ENCODE measurements at regions not wholly inside any gene's neighbourhood (a gene's known extent, or its start where the extent isn't known, plus 50 kb on each side); places are given as distances from the start of the nearest gene placed in this dataset.

DNA sequence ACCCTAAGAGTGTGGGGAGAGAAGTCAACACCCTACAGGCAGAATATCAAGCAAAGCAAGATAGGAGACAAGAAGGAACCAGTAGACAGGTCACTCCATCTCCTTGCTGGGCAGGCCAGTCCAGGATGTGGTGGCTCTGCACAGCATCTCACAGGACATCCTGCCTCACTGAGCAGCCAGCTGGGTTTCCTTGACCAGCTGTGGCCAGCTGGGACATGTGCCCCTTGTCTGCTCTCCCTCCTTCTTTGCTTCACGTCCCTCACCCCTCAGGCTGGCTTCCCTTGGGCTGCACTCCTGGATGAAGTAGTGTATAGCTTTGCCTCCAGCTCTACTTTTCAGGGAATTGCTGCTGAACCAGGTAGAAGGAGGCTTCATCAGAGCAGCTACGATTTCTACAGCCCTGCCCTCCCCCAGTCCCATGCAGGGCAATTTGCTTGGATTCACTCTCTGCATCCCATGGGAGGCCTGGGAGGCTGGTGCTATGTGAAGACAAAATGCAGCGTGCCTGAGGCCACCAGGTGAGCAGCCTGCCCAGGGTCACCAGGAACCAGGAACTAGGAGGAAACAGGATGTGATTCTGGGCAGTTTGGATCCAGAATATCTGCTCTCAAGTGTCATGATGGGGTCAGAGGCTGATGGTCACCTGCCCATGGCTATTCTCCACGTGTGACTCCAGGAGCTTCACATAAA, 110.0 kb upstream of the PMEPA1 start:
- ChIA-PET POLR2A (no interaction called here), CTCF (no interaction called here)
- no peaks in the 10 kb centered on the region for H4K20me1 ChIP-seq (replicated peaks; ENCODE audit: control insufficient read depth, extremely low read depth, insufficient read depth, low read length)
- TF ChIP-seq MYC (IDR thresholded peaks at IDR 0.05; ENCODE audit: low read depth, low read length), result no peak
- TF ChIP-seq FOS (IDR thresholded peaks at IDR 0.05; ENCODE audit: borderline replicate concordance, insufficient read depth, low read length), result no peak
- TF ChIP-seq, protein P1, sequence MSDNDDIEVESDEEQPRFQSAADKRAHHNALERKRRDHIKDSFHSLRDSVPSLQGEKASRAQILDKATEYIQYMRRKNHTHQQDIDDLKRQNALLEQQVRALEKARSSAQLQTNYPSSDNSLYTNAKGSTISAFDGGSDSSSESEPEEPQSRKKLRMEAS (IDR thresholded peaks at IDR 0.05; ENCODE audit: insufficient read depth, insufficient read length), result no peak
- no peak for TF ChIP-seq JUN (IDR thresholded peaks at IDR 0.05; ENCODE audit: borderline replicate concordance, insufficient read depth, insufficient read length, low read depth)
- no peak for TF ChIP-seq EZH2 (IDR thresholded peaks at IDR 0.05; ENCODE audit: borderline replicate concordance, low read depth, low read length, severe bottlenecking)
- no peak for TF ChIP-seq POLR2A (IDR thresholded peaks at IDR 0.05; ENCODE audit: low read depth, low read length)
- no peak for TF ChIP-seq POLR2AphosphoS5 (IDR thresholded peaks at IDR 0.05; ENCODE audit: insufficient read depth, low read depth, low read length)
- TF ChIP-seq GATA2 (IDR thresholded peaks at IDR 0.05; ENCODE audit: insufficient read depth, insufficient read length, low read depth, low read length), result no peak
- no peak overlapping the region for H3K9ac ChIP-seq (replicated peaks; ENCODE audit: extremely low read depth, insufficient read depth, low read length)
- peaks cover 5 to 8% of the 10 kb centered on the region in 2 experiments for H3K27me3 ChIP-seq (ENCODE audit: control insufficient read depth in 2 of 2, insufficient read depth in 2 of 2, low read length in 2 of 2)
- H3K4me3 ChIP-seq (replicated peaks in 1 of 3; ENCODE audit: insufficient read depth in 1 of 3, low read depth in 1 of 3, low read length in 3 of 3), result no peak overlapping the region
- no TSS peak for BruUV-seq (replicated peaks)
- H3K4me1 ChIP-seq (ENCODE audit: control insufficient read depth, extremely low read depth, insufficient read depth, low read length), result no peaks in the 10 kb centered on the region
- no peaks in the 10 kb centered on the region for H3K79me2 ChIP-seq (ENCODE audit: control insufficient read depth, insufficient read depth, low read length)
- no peaks in the 10 kb centered on the region for H3K36me3 ChIP-seq (ENCODE audit: control insufficient read depth in 2 of 2, extremely low read depth in 1 of 2, insufficient read depth in 2 of 2, low read length in 2 of 2)
- DNase-seq (ENCODE audit: low read depth, low spot score), result no peak
- no peak overlapping the region for H3K27ac ChIP-seq (ENCODE audit: insufficient read depth, low read depth, low read length)
- no peaks in the 10 kb centered on the region for H3K9me3 ChIP-seq (replicated peaks; ENCODE audit: control insufficient read depth, insufficient read depth, low read length)
- dilution Hi-C loops (cut with MboI; ENCODE audit: extremely low pct_ligation_motif_present, low sequenced_read_pairs) (no loop called here), intact Hi-C loops (cut with micrococcal nuclease) (no loop called here)
- H3K9me1 ChIP-seq (replicated peaks; ENCODE audit: control insufficient read depth, extremely low read depth, insufficient read depth, low read length), result no peaks in the 10 kb centered on the region
- no peak overlapping the region for H2AFZ ChIP-seq (ENCODE audit: low read depth, low read length)
- no peak for FAIRE-seq
- H3K4me2 ChIP-seq (ENCODE audit: insufficient read depth, low read length), result no peak overlapping the region

DNA sequence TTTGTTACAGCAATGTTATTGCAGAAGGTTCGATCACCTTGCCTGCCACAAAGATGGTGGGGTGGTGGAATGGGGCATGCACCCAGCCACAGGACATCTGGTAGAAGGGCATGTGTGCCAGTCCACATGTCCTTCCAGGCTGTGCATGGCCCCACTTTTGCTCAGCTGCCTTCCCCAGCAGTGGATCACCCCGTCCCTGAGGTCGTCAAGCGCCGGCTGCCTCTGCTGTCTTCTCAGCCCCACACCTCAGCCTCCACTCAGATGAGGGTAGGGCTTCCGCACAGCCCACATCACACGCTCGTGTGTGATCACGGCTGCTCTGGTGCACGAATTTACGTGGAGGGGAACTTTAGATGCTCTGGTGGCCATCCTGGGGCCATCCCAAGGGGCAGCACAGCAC, 109.5 kb upstream of the PMEPA1 start:
- Histone ChIP-seq H3K27ac (ENCODE audit: insufficient read depth, low read depth, low read length) (no peak overlapping the region), H3K27me3 (ENCODE audit: control insufficient read depth in 2 of 2, insufficient read depth in 2 of 2, low read length in 2 of 2) (peaks cover 5 to 8% of the 10 kb centered on the region in 2 experiments), H3K9me3 (replicated peaks; ENCODE audit: control insufficient read depth, insufficient read depth, low read length) (no peaks in the 10 kb centered on the region), H4K20me1 (replicated peaks; ENCODE audit: control insufficient read depth, extremely low read depth, insufficient read depth, low read length) (no peaks in the 10 kb centered on the region), H3K4me3 (replicated peaks in 1 of 3; ENCODE audit: insufficient read depth in 1 of 3, low read depth in 1 of 3, low read length in 3 of 3) (no peak overlapping the region), H3K4me2 (ENCODE audit: insufficient read depth, low read length) (no peak overlapping the region), H3K4me1 (ENCODE audit: control insufficient read depth, extremely low read depth, insufficient read depth, low read length) (no peaks in the 10 kb centered on the region), H2AFZ (ENCODE audit: low read depth, low read length) (no peak overlapping the region), H3K79me2 (ENCODE audit: control insufficient read depth, insufficient read depth, low read length) (no peaks in the 10 kb centered on the region), H3K9ac (replicated peaks; ENCODE audit: extremely low read depth, insufficient read depth, low read length) (no peak overlapping the region), H3K9me1 (replicated peaks; ENCODE audit: control insufficient read depth, extremely low read depth, insufficient read depth, low read length) (no peaks in the 10 kb centered on the region), H3K36me3 (ENCODE audit: control insufficient read depth in 2 of 2, extremely low read depth in 1 of 2, insufficient read depth in 2 of 2, low read length in 2 of 2) (no peaks in the 10 kb centered on the region)
- ChIA-PET POLR2A (no interaction called here), CTCF (no interaction called here)
- intact Hi-C loops (cut with micrococcal nuclease) (no loop called here), dilution Hi-C loops (cut with MboI; ENCODE audit: extremely low pct_ligation_motif_present, low sequenced_read_pairs) (no loop called here)
- no peak for DNase-seq (ENCODE audit: low read depth, low spot score)
- TF ChIP-seq, protein P2, sequence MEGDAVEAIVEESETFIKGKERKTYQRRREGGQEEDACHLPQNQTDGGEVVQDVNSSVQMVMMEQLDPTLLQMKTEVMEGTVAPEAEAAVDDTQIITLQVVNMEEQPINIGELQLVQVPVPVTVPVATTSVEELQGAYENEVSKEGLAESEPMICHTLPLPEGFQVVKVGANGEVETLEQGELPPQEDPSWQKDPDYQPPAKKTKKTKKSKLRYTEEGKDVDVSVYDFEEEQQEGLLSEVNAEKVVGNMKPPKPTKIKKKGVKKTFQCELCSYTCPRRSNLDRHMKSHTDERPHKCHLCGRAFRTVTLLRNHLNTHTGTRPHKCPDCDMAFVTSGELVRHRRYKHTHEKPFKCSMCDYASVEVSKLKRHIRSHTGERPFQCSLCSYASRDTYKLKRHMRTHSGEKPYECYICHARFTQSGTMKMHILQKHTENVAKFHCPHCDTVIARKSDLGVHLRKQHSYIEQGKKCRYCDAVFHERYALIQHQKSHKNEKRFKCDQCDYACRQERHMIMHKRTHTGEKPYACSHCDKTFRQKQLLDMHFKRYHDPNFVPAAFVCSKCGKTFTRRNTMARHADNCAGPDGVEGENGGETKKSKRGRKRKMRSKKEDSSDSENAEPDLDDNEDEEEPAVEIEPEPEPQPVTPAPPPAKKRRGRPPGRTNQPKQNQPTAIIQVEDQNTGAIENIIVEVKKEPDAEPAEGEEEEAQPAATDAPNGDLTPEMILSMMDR (IDR thresholded peaks at IDR 0.05; ENCODE audit: extremely low read depth in 1 of 2, insufficient read depth in 1 of 2, low read depth in 1 of 2, low read length in 2 of 2), result no peak
- TF ChIP-seq JUN (IDR thresholded peaks at IDR 0.05; ENCODE audit: borderline replicate concordance, insufficient read depth, insufficient read length, low read depth), result no peak
- TF ChIP-seq POLR2A (IDR thresholded peaks at IDR 0.05; ENCODE audit: low read depth, low read length), result no peak
- TF ChIP-seq, protein P1 (IDR thresholded peaks at IDR 0.05; ENCODE audit: insufficient read depth, insufficient read length), result no peak
- TF ChIP-seq EZH2 (IDR thresholded peaks at IDR 0.05; ENCODE audit: borderline replicate concordance, low read depth, low read length, severe bottlenecking), result no peak
- no peak for TF ChIP-seq MYC (IDR thresholded peaks at IDR 0.05; ENCODE audit: low read depth, low read length)
- TF ChIP-seq POLR2AphosphoS5 (IDR thresholded peaks at IDR 0.05; ENCODE audit: insufficient read depth, low read depth, low read length), result no peak
- TF ChIP-seq GATA2 (IDR thresholded peaks at IDR 0.05; ENCODE audit: insufficient read depth, insufficient read length, low read depth, low read length), result no peak
- TF ChIP-seq FOS (IDR thresholded peaks at IDR 0.05; ENCODE audit: borderline replicate concordance, insufficient read depth, low read length), result no peak
- no TSS peak for BruUV-seq (replicated peaks)
- FAIRE-seq, result no peak
